CD4-positive, alpha-beta T cell (primary cell): ENCODE measurements at regions not wholly inside any gene's neighbourhood (a gene's known extent, or its start where the extent isn't known, plus 50 kb on each side); places are given as distances from the start of the nearest gene placed in this dataset.

Source experiments
- ATAC-seq: fragments of 200-7000 bp; cut with Tn5 transposase; one replicate; pipeline ENCODE4 v1.10.0; 2022; ENCODE audit warnings: mild to moderate bottlenecking; ENCODE audit not compliant: poor library complexity
- CTCF ChIA-PET: fragments of 350-600 bp; sonication (Branson Sonifier 250); formaldehyde crosslinking; loops from one replicate; lab custom pipeline; 2021; ENCODE audit warnings: antibody characterized with exemption, inconsistent platforms; lab: Charles Lee
- POLR2A ChIA-PET: fragments of 350-600 bp; sonication (Branson Sonifier 250); formaldehyde crosslinking; loops from one replicate; lab custom pipeline; 2021; ENCODE audit warnings: antibody characterized with exemption, inconsistent platforms; lab: Charles Lee
- DNase-seq, 14 experiments: peaks; one replicate each; pipeline ENCODE4 v3.0.0-alpha.2; 2013 to 2020; ENCODE audit warnings: mixed read lengths in 2 of 14
- H3K27ac ChIP-seq, 2 donors: one replicate each; pipeline versions ENCODE4 v1.5.1 to v1.7.0; 2013; ENCODE audit warnings: low read length in 2 of 2, low read depth in 1 of 2, mild to moderate bottlenecking in 1 of 2
- H3K27me3 ChIP-seq, 2 experiments: 1 replicate in 1 of 2; 2 replicates in 1 of 2; pipeline versions ENCODE4 v1.6.1 to v1.7.0; 2013; ENCODE audit warnings: low read length in 2 of 2, control low read depth in 1 of 2, mild to moderate bottlenecking in 1 of 2, moderate library complexity in 1 of 2; ENCODE audit not compliant: insufficient read depth in 2 of 2, control insufficient read depth in 1 of 2
- H3K36me3 ChIP-seq: one replicate; pipeline ENCODE4 v1.6.1; 2013; ENCODE audit warnings: low read length, control low read depth; ENCODE audit not compliant: insufficient read depth
- H3K4me1 ChIP-seq: one replicate; pipeline ENCODE4 v1.6.1; 2013; ENCODE audit warnings: low read length, control low read depth; ENCODE audit not compliant: insufficient read depth
- H3K4me3 ChIP-seq: one replicate; pipeline ENCODE4 v1.5.1; 2013; ENCODE audit warnings: mild to moderate bottlenecking, low read length, moderate library complexity
- H3K9me3 ChIP-seq, 2 experiments: 1 replicate in 1 of 2; 2 replicates in 1 of 2; pipeline versions ENCODE4 v1.6.1 to v1.7.0; 2013; ENCODE audit warnings: low read length in 2 of 2, mild to moderate bottlenecking in 2 of 2, control low read depth in 1 of 2, moderate library complexity in 1 of 2; ENCODE audit not compliant: control insufficient read depth in 1 of 2, insufficient read depth in 1 of 2
- H3K27ac Mint-ChIP-seq: one replicate; pipeline ENCODE4 v1.8.0; 2020; ENCODE audit warnings: mixed read lengths
- H3K27me3 Mint-ChIP-seq: one replicate; pipeline ENCODE4 v1.8.0; 2021; ENCODE audit warnings: mixed read lengths
- H3K36me3 Mint-ChIP-seq: one replicate; pipeline ENCODE4 v1.8.0; 2021; ENCODE audit warnings: low read depth, mixed read lengths
- H3K4me1 Mint-ChIP-seq: one replicate; pipeline ENCODE4 v1.8.0; 2021; ENCODE audit warnings: low read depth, mixed read lengths
- H3K4me3 Mint-ChIP-seq: one replicate; pipeline ENCODE4 v1.8.0; 2020; ENCODE audit warnings: mild to moderate bottlenecking, mixed read lengths
- H3K9me3 Mint-ChIP-seq: one replicate; pipeline ENCODE4 v1.8.0; 2020; ENCODE audit warnings: mixed read lengths
- CTCF ChIP-seq: fragments of 200-600 bp; IDR thresholded peaks from one replicate; pipeline ENCODE4 v1.8.0; 2022; ENCODE audit warnings: antibody characterized with exemption, mild to moderate bottlenecking
- intact Hi-C, 2 experiments: fragments of 100-400 bp; cut with DNase I in 1 of 2; cut with micrococcal nuclease in 1 of 2; formaldehyde crosslinking; loops; one replicate each; pipeline versions ENCODE4 v1.15.1 to v1.9.0; 2023 to 2025; cut with DNase I, micrococcal nuclease

GRCh38 chr10:121213437-121213836, 362.3 kb downstream of the WDR11 start:
- no peak for ATAC-seq
- CTCF ChIA-PET = no interaction called here
- no peak overlapping the region for H3K4me3 Mint-ChIP-seq

GRCh38 chr10:121216295-121216694, 365.1 kb downstream of the WDR11 start:
- Histone ChIP-seq H3K27me3 (no peaks in the 10 kb centered on the region), H3K36me3 (no peaks in the 10 kb centered on the region), H3K4me1 (no peaks in the 10 kb centered on the region), H3K27ac (no peak overlapping the region), H3K9me3 (peaks cover 0 to 5% of the 10 kb centered on the region in 2 experiments), H3K4me3 (no peak overlapping the region)
- ChIA-PET POLR2A (no interaction called here), CTCF (no interaction called here)
- intact Hi-C loops = no loop called here
- Mint-ChIP-seq H3K27me3 (no peaks in the 10 kb centered on the region), H3K4me1 (no peaks in the 10 kb centered on the region), H3K4me3 (no peak overlapping the region), H3K27ac (no peak overlapping the region), H3K36me3 (no peaks in the 10 kb centered on the region), H3K9me3 (no peaks in the 10 kb centered on the region)
- TF ChIP-seq CTCF = no peak
- ATAC-seq = no peak
- no peak for DNase-seq

More at GRCh38 chr10:121213437-121213836, 362.3 kb downstream of the WDR11 start:
- Histone ChIP-seq H3K27me3 (no peaks in the 10 kb centered on the region), H3K4me1 (no peaks in the 10 kb centered on the region), H3K36me3 (no peaks in the 10 kb centered on the region), H3K27ac (no peak overlapping the region), H3K4me3 (no peak overlapping the region), H3K9me3 (peaks cover 0 to 9% of the 10 kb centered on the region in 2 experiments)
- DNase-seq = no peak
- POLR2A ChIA-PET = no interaction called here
- no peaks in the 10 kb centered on the region for H3K9me3 Mint-ChIP-seq
- no peak overlapping the region for H3K27ac Mint-ChIP-seq
- H3K36me3 Mint-ChIP-seq = no peaks in the 10 kb centered on the region
- intact Hi-C loops = no loop called here
- H3K27me3 Mint-ChIP-seq = no peaks in the 10 kb centered on the region
- H3K4me1 Mint-ChIP-seq = no peaks in the 10 kb centered on the region
- TF ChIP-seq CTCF = no peak

DNA sequence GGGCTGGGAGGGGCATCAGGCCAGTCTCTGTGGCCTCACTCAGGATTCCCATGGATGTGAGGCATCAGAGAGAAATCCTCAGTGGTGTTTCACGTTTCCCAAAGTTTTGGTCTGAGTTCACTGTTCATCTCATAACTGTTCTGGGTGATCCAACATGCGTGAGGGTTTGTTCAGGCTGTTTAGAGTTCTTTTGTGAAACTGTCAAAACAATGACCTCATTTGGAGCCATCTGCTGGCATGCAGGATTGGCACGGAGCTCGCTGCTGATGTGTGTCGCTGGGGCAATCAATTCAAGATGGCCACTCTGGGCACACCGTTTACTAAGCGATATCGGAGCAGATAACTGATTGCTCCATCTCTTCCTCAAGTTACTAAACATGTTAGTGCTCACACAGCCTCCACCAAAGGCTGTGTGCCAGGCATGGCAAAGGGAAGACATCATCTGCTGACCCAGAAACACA, 365.6 kb downstream of the WDR11 start:
- H3K9me3 ChIP-seq = peaks cover 0 to 5% of the 10 kb centered on the region in 2 experiments
- ATAC-seq (no peak), DNase-seq (no peak)
- Mint-ChIP-seq H3K4me3 (no peak overlapping the region), H3K36me3 (no peaks in the 10 kb centered on the region), H3K4me1 (no peaks in the 10 kb centered on the region), H3K27me3 (no peaks in the 10 kb centered on the region), H3K9me3 (no peaks in the 10 kb centered on the region), H3K27ac (no peak overlapping the region)
- no peaks in the 10 kb centered on the region for H3K27me3 ChIP-seq
- H3K36me3 ChIP-seq = no peaks in the 10 kb centered on the region
- TF ChIP-seq CTCF = no peak
- ChIA-PET POLR2A (no interaction called here), CTCF (no interaction called here)
- no peaks in the 10 kb centered on the region for H3K4me1 ChIP-seq
- intact Hi-C loops = no loop called here
- no peak overlapping the region for H3K4me3 ChIP-seq
- H3K27ac ChIP-seq = no peak overlapping the region
